CD14-positive monocyte (primary cell): ENCODE measurements at regions not wholly inside any gene's neighbourhood (a gene's known extent, or its start where the extent isn't known, plus 50 kb on each side); places are given as distances from the start of the nearest gene placed in this dataset.

Experiments
- DNase-seq, 3 donors: peaks; one replicate each; pipeline ENCODE4 v3.0.0-alpha.2; 2011 to 2022
- H2AFZ ChIP-seq: 2 replicates; pipeline ENCODE4 v1.6.0; 2012; ENCODE audit warnings: mild to moderate bottlenecking, low read depth, low read length, inconsistent platforms; ENCODE audit not compliant: insufficient read depth, poor library complexity, severe bottlenecking
- H3K27ac ChIP-seq, 2 donors: 1 replicate in 1 of 2; 2 replicates in 1 of 2; pipeline ENCODE4 v1.5.1; 2012 to 2013; ENCODE audit warnings: low read length in 2 of 2, control low read depth in 1 of 2, inconsistent platforms in 1 of 2, low read depth in 1 of 2, mild to moderate bottlenecking in 1 of 2
- H3K27me3 ChIP-seq, 2 donors: one replicate each; pipeline versions ENCODE4 v1.6.0 to v1.6.1; 2011 to 2013; ENCODE audit warnings: low read length in 2 of 2; ENCODE audit not compliant: control insufficient read depth in 2 of 2, insufficient read depth in 2 of 2
- H3K36me3 ChIP-seq, 2 donors: replicated peaks in 1 of 2; 1 replicate in 1 of 2; 2 replicates in 1 of 2; pipeline versions ENCODE4 v1.5.1 to v1.6.1; 2012 to 2013; ENCODE audit warnings: low read length in 2 of 2, control low read depth in 1 of 2, inconsistent platforms in 1 of 2, mild to moderate bottlenecking in 1 of 2; ENCODE audit not compliant: insufficient read depth in 2 of 2, control insufficient read depth in 1 of 2
- H3K4me1 ChIP-seq, 2 donors: 1 replicate in 1 of 2; 2 replicates in 1 of 2; pipeline versions ENCODE4 v1.5.1 to v1.6.1; 2012 to 2013; ENCODE audit warnings: low read length in 2 of 2, control low read depth in 1 of 2, inconsistent platforms in 1 of 2, mild to moderate bottlenecking in 1 of 2, moderate library complexity in 1 of 2; ENCODE audit not compliant: insufficient read depth in 2 of 2, control insufficient read depth in 1 of 2
- H3K4me2 ChIP-seq: replicated peaks from 2 replicates; pipeline ENCODE3; 2012; ENCODE audit warnings: low read length, moderate library complexity, mild to moderate bottlenecking; ENCODE audit not compliant: poor library complexity, severe bottlenecking; ENCODE audit errors: extremely low read depth
- H3K4me3 ChIP-seq, 3 experiments: fragments of 200-600 bp in 1 of 3; sonication (generic) in 1 of 3; replicated peaks in 1 of 3; 1 replicate in 2 of 3; 2 replicates in 1 of 3; pipeline ENCODE4 v1.5.1; 2011 to 2013; ENCODE audit warnings: low read length in 3 of 3, mild to moderate bottlenecking in 3 of 3, control low read depth in 2 of 3, low read depth in 2 of 3, inconsistent platforms in 1 of 3, moderate library complexity in 1 of 3
- H3K79me2 ChIP-seq: 2 replicates; pipeline ENCODE4 v1.6.0; 2012; ENCODE audit warnings: mild to moderate bottlenecking, control low read depth, inconsistent platforms, low read length, moderate library complexity; ENCODE audit not compliant: insufficient read depth
- H3K9ac ChIP-seq: 2 replicates; pipeline ENCODE4 v1.6.0; 2017; ENCODE audit warnings: low read length, mild to moderate bottlenecking; ENCODE audit not compliant: insufficient read depth, poor library complexity, severe bottlenecking
- H3K9me3 ChIP-seq, 2 donors: replicated peaks in 1 of 2; 1 replicate in 1 of 2; 2 replicates in 1 of 2; pipeline versions ENCODE4 v1.5.1 to v1.6.1; 2012 to 2013; ENCODE audit warnings: low read length in 2 of 2, control low read depth in 1 of 2; ENCODE audit not compliant: control insufficient read depth in 1 of 2, insufficient read depth in 1 of 2
- H4K20me1 ChIP-seq: 2 replicates; pipeline ENCODE4 v1.6.0; 2012; ENCODE audit warnings: mild to moderate bottlenecking, low read length, control low read depth, moderate library complexity; ENCODE audit not compliant: insufficient read depth
- H3K27ac Mint-ChIP-seq, 7 donors: one replicate each; pipeline ENCODE4 v1.8.0; 2020; ENCODE audit warnings: mild to moderate bottlenecking in 7 of 7, mixed read lengths in 7 of 7, moderate library complexity in 6 of 7, inconsistent platforms in 2 of 7
- H3K27me3 Mint-ChIP-seq, 3 donors: one replicate each; pipeline ENCODE4 v1.8.0; 2021 to 2022; ENCODE audit warnings: low read depth in 3 of 3, mild to moderate bottlenecking in 3 of 3, mixed read lengths in 3 of 3, moderate library complexity in 3 of 3, inconsistent platforms in 1 of 3
- H3K36me3 Mint-ChIP-seq, 2 donors: one replicate each; pipeline ENCODE4 v1.8.0; 2020; ENCODE audit warnings: mixed read lengths in 2 of 2, inconsistent platforms in 1 of 2, mild to moderate bottlenecking in 1 of 2
- H3K4me1 Mint-ChIP-seq: one replicate; pipeline ENCODE4 v1.8.0; 2020; ENCODE audit warnings: mild to moderate bottlenecking, mixed read lengths
- H3K4me3 Mint-ChIP-seq, 2 donors: one replicate each; pipeline ENCODE4 v1.8.0; 2020; ENCODE audit warnings: mild to moderate bottlenecking in 2 of 2, mixed read lengths in 2 of 2, moderate library complexity in 1 of 2
- H3K9me3 Mint-ChIP-seq, 7 donors: one replicate each; pipeline ENCODE4 v1.8.0; 2020 to 2022; ENCODE audit warnings: mixed read lengths in 7 of 7, mild to moderate bottlenecking in 6 of 7, moderate library complexity in 6 of 7, inconsistent platforms in 2 of 7
- CTCF ChIP-seq: fragments of 200-600 bp; IDR thresholded peaks from one replicate; pipeline ENCODE4 v1.8.0; 2022; ENCODE audit warnings: antibody characterized with exemption, mild to moderate bottlenecking
- WGBS: methylation state at CpG from one replicate; pipeline ENCODE4 v1.1.5; 2013; ENCODE audit warnings: missing lambda C conversion rate; ENCODE audit not compliant: insufficient coverage; 5-methylcytosine and 5-hydroxymethylcytosine counted together
- intact Hi-C, 2 donors: fragments of 100-400 bp; cut with micrococcal nuclease; formaldehyde crosslinking; loops; one replicate each; pipeline versions ENCODE4 v1.15.0 to v1.15.1; 2023

- no peak for DNase-seq
- H3K36me3 Mint-ChIP-seq: no peaks in the 10 kb centered on the region
- no CpG with 5 or more reads among the region's 21 CpGs for WGBS
- H3K27me3 ChIP-seq: no peaks in the 10 kb centered on the region
- H4K20me1 ChIP-seq: no peaks in the 10 kb centered on the region
- peaks cover 0 to 6% (median 3%) of the 10 kb centered on the region in 7 donors for H3K9me3 Mint-ChIP-seq
- no peak overlapping the region for H3K9ac ChIP-seq
- TF ChIP-seq CTCF: no peak
- H3K9me3 ChIP-seq: peaks cover 0 to 3% of the 10 kb centered on the region in 2 donors
- H3K4me3 ChIP-seq: no peak overlapping the region
- no peaks in the 10 kb centered on the region for H3K36me3 ChIP-seq
- no peak overlapping the region for H3K27ac ChIP-seq
- no peak overlapping the region for H2AFZ ChIP-seq
- no peak overlapping the region for H3K4me2 ChIP-seq
- intact Hi-C loops: no loop called here
- no peaks in the 10 kb centered on the region for H3K79me2 ChIP-seq
- no peak overlapping the region for H3K27ac Mint-ChIP-seq
- H3K4me1 ChIP-seq: no peaks in the 10 kb centered on the region
- peaks cover 0 to 1% (median 0%) of the 10 kb centered on the region in 3 donors for H3K27me3 Mint-ChIP-seq
- no peaks in the 10 kb centered on the region for H3K4me1 Mint-ChIP-seq
- H3K4me3 Mint-ChIP-seq: no peak overlapping the region
Measured at GRCh38 chrX:25646156-25646555, 492.0 kb upstream of the MAGEB18 start.

- Histone ChIP-seq H3K4me1 (no peaks in the 10 kb centered on the region), H3K27me3 (no peaks in the 10 kb centered on the region), H2AFZ (no peak overlapping the region), H4K20me1 (no peaks in the 10 kb centered on the region), H3K79me2 (no peaks in the 10 kb centered on the region), H3K9ac (no peak overlapping the region), H3K4me2 (no peak overlapping the region), H3K4me3 (no peak overlapping the region), H3K27ac (no peak overlapping the region), H3K36me3 (no peaks in the 10 kb centered on the region), H3K9me3 (peaks cover 0 to 3% of the 10 kb centered on the region in 2 donors)
- no peak overlapping the region for H3K27ac Mint-ChIP-seq
- WGBS: no CpG with 5 or more reads among the region's 2 CpGs
- H3K4me1 Mint-ChIP-seq: no peaks in the 10 kb centered on the region
- no peak overlapping the region for H3K4me3 Mint-ChIP-seq
- DNase-seq: no peak
- H3K36me3 Mint-ChIP-seq: no peaks in the 10 kb centered on the region
- H3K27me3 Mint-ChIP-seq: no peaks in the 10 kb centered on the region
- peaks cover 0 to 6% (median 3%) of the 10 kb centered on the region in 7 donors for H3K9me3 Mint-ChIP-seq
- intact Hi-C loops: no loop called here
- no peak for TF ChIP-seq CTCF
Measured at GRCh38 chrX:25648790-25649189, 489.4 kb upstream of the MAGEB18 start.
